ENCODE measurements at regions not wholly inside any gene's neighbourhood (a gene's known extent, or its start where the extent isn't known, plus 50 kb on each side); places are given as distances from the start of the nearest gene placed in this dataset.
"Not testable (repeated sequence)": the region's sequence is repeated elsewhere in the genome, so short reads cannot be mapped to it uniquely, and the experiment has no call there.

DNA sequence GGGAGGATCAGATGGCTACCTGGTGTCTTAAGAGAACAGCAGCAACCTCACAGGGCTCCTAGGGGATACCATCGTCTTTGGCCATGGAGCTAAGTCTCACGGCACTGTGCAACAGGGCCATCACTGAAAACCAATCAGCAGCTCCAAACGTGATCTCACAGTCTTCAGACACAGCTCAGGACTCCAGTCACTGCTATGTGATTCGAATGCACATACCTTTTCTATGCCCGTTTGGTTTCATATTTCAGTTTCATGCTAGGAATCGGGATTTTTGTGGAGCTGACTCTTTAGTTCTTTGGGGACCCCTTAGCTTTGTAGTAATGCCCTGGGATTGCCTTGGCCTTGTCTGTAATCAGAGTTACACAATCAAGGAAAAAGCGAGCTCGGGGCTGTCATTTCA is 162.8 kb upstream of the CDH11 start:
- no peak for DNase-seq

DNA sequence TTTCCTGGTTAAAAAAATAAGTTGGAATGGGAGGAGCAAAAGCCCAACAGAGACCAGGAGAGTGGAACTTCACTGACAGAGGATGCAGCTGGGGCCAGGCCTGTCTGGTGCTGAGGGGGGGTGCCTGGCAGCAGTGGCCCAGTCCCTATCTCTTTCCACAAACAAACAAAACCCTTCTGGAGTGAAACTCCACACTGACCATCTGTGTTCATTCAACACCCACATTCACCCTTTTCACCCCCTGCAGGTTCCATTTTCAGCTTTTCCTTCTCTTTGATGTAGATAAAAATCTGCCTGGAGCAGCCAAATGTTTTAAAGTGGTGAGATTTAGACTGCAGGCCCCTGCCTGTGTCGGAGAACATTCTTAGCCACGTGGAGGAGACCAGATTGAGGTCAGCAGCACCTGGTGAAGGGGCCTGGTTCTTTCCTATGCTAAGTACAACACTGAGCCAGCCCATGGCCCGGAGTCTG is 161.4 kb upstream of the CDH11 start:
- DNase-seq: no peak

DNA sequence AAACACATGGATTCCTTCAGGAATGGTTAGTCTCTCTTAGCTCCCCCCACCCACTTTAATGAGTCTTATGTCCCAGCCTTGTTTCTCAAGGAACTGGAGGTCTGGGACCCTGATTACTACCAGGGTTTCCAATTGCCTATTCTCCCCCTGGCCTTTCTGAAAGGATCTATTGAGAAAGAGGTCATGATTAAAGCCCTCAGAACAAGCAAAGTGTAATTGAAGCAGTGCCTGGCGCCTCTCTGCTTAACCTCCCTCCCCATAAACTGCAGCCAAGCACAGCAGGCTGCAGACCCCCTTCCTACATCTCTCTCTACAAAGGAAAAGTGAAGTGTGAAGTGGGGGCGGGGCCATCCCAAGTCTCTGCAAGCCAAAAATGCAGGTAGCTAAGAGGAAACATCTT is 159.7 kb upstream of the CDH11 start:
- no peak for DNase-seq

DNA sequence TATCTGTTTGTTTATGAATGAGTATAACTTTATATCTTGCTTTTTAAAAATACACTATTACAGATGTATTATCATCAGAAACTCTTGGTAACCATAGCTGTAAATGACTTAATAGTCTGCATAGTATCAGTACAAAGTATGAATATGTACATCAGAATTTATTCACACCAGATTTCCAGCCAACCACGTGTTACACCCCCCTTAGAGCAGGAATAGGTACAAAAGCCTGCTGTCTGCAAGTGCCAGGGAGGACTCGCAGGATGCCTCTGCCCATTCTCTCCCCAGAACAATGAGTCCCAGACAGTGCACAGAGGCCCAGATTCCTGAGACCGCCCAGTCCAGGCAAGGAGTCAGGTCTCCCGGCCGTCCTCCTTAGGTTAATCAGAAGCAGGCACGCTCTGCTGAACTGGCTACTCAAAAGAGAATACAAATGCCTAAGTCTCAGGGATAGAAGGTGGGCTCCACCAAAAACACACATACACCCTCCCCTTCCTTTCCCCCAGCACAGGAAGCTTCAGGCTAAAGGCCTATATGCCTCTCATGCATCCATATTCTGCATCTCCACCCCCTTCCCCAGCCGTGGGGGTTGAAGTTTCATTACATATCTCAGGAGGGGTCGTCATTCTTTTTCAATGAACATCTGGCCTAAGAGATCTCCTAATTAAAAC is 159.1 kb upstream of the CDH11 start:
- DNase-seq: no peak

DNA sequence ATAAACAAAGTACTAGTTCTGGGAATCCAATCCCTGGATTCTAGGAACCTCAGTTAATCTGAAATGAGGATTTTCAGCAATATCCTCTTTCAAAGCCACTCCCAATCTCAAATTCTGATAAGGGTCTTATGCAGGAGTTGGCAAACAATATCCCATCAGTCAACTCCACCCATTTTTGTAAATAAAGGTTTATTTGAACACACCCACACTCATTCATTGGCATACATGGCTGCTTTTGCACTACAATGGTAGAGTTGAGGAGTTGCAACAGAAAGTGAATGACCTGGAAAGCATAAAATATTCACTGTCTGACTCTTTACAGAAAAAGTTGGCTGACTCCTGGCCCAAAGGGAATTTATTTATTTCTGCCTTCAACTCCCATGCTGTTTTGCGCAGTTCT is 157.7 kb upstream of the CDH11 start:
- no peak for DNase-seq

DNA sequence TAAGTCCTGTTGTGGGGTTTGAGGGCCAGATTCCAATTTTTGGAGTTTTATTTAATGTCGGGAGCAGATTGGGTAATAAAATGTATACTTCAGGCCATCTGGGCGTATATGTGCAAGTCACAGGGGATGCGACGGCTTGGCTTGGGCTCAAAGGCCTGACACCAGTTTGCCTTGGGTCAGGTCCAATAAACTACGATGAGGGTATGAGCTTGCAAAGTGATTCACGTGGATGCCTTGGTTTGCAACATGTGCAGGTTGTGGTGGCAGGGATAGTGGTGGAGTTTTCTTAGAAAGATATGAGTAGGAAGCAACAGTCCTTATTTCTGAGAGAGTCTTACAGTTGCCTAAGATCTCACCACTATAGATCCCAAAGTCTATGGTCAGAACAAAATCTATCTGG is 157.0 kb upstream of the CDH11 start:
- DNase-seq: no peak

DNA sequence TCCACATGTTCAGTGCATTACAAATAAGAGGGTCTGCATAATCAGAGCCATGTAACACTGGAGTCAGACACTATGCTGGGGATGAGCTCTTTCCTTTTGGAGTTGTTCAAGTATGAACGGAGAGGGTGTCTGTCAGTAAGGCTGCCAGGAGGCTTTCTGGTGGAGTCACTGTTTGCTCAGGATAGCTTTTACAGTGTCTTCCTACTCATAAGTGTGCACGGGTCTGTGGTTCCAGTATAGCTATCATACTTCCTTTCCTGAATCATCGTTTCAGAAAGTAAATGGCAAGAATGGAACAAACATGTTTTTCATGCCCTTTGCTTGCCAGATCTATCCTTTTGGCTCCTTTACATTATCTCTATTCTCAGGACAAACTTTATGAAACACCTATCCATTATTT is 152.7 kb upstream of the CDH11 start:
- DNase-seq: no peak

DNA sequence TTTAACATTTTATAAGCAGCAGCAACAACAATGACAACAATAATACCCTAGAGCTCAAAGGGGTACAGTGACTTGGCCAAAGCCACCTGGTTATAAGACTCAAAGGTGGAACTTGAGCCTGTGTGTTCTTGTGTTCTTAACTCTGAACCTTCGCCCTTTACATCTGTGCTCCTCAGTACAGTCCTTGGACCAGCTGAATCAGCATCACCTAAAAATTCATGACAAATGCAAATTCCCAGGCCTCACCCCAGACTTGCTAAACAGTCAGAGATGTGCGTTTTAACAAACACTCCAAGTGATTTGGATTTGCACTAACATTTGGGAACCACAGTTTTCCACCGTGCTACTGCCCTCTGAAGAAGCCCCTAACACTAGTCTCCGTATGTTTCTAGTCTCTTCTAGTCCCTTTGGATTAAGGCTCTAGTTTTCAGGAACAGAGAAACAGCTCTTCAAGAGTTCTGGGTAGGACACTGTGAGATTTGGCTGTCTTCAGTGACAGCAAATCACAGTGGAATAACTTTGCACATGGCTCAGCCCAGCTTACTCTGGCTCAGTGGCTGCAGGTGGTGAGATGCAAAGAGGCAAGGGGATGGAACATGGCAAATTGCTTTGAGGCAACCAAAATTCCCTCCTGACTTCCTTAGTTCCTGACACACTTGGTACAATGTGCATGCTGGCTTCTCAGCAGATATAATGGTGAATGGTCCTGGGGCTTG is 151.0 kb upstream of the CDH11 start:
- DNase-seq: no peak

DNA sequence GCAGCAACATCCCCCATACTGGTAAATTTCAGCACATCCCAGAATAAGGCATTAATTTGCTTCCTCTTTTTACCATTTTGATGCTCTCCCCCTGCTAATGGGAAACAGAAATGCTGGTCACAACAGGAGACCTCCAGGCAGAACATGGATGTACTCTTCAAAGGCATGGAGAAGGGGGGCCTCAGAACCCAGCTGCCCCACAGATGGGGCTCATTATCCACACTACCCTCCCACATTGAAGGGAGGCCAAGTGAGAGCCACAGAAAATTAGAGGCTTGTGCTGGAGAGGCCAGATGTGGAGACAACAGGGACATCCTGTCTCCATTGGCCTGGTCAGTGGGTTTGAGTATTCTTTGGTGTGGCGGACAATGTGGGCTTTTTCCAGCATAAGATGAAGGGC is 150.1 kb upstream of the CDH11 start:
- DNase-seq: no peak

DNA sequence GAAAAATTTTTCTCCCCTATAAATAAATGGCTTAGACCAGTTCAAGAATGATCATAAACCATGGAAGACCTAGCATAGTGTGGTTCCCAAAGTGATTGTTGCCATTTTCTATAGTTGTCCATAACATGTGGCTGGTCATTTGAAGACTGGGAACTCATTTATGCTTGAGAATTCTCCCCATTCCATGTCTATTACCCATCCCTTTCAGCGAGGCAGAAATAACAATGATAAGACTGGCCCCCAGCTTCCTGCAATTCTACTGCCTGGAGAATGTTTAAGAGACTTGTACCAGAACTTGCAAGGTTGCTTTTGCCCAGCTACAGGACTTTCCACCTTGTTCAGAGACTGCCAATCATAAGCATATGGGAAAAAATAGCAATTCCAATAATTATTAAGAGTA is 146.5 kb upstream of the CDH11 start:
- no peak for DNase-seq

DNA sequence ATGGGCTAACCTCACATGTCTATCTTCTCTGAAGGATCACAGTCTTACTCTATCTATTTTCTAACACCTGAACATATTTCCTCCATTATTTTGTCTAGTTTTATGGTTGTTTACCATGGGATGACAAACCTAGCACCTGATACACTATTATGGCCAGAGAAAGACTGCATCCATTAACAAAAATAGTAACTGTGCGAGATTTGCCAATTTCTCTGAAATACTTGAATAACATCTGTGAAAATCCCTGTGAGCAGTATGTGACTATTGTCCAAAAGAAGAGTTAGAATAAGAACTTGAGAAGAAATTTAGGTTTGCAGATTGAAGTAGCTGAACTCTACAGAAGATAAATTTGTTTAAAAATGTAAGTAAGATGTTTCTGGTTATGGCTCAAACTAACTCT is 142.0 kb upstream of the CDH11 start:
- no peak for DNase-seq

DNA sequence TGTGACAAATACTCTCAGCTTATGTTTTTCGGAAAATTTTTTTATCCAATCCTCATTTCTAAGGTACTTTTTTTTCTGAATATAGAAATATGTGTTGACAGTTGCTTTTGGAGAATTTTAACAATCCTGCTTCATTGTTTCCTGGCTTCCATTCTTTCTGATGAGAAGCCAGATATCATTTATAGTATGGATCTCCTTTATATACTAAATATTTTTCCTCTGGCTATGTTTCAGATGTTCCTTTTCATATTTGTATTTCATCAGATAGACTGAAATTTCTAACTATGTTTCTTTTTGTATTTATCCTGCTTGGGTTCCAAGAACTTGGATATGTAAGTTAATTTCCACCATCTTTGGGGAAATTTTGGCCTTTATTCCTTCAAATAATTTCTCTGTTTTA is 138.9 kb upstream of the CDH11 start:
- no peak for DNase-seq

DNA sequence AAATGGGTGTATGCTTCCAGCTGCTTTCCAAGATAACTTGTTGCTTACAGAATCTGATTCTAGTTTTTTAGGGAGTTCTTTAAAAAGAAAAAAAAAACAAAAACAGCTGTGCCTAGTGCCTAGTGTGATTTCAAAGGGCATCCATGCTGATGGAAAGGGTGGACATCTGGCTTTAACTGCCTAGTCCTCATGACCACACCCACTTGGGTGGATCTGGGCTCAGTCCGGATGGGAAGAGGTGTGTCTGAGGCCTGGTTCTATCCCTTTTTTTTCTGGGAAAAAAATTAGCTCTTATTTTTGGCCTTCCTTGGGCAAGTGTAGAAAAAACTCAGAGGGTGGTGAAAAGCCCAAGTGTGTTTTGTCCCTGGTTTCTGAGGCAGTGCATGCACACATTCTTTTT is 132.3 kb upstream of the CDH11 start:
- no peak for DNase-seq

DNA sequence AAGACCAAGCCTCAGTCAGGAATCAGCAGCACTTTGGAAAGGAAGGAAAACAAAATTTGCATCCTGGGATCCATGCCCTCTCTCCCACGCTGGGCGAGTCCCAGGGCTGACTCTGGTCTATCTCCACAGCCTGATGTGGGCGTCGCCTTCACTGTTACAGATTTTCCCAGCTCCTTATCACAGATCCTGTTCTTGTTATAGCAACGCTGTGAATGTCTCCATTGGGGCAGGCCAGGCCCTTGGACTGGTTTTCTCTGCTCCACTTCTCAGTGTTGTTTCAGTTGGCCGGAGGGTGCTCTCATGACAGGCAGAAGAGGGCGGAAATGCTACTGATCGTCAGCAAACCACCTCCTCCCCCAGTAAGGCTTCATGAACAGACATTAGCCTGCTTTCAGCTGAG is 127.9 kb upstream of the CDH11 start:
- no peak for DNase-seq

DNA sequence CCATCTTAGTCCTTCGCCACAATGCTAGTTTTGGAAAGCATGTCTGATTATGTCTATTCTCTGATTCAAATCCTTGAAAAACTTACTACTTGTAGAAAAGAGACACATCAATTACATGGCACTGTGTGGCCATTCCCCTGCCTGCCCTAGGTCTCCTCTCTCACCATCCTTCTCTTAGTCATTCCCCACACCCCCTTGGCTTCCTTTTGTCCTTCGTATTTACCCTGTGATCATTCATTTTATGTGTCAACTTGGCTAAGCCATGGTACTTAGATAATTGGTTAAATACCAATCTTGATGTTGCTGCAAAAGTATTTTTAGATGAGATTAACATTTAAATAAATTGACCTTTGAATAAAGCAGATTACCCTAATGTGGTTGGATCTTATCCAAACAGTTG is 122.9 kb upstream of the CDH11 start:
- DNase-seq: no peak

DNA sequence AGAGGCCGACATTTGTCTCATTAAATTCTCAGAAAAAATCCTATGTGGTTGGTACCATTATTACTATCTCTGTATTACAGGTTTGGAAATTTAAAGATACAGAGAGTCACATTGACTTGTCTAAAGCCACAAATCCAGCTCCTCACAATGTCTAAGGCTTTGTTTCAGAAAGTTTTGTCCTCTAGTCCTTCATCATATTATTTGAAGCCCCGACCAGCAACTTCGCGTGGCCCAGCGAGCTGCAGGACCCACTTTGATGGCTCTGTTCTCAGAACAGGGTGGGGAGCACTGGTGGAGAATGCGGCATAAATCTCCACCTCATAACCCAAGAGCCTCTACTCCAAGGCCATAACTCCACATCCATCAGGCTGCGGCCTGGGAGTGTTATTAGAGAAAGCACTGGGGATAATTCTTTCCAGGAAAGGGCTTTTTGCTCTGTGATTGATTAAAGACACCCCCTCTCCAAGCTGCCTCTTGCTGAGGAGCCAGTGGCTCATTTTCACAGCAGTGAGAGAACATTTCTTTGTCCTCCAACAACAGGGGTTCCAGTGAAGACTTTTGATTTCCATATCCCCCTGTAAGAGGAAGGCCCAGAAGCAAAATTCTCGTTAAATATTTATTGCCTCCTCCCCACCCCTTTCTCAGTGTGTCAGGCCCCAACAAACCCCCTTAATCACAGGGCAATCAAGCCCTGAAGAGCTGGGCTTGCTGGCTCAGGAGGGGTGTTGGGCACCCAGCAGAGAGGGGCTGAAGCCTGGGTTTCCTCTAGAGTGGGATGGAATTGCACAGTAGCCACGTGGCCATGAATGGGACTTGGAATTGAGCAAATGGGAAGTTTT is 113.7 kb upstream of the CDH11 start:
- DNase-seq: no peak

DNA sequence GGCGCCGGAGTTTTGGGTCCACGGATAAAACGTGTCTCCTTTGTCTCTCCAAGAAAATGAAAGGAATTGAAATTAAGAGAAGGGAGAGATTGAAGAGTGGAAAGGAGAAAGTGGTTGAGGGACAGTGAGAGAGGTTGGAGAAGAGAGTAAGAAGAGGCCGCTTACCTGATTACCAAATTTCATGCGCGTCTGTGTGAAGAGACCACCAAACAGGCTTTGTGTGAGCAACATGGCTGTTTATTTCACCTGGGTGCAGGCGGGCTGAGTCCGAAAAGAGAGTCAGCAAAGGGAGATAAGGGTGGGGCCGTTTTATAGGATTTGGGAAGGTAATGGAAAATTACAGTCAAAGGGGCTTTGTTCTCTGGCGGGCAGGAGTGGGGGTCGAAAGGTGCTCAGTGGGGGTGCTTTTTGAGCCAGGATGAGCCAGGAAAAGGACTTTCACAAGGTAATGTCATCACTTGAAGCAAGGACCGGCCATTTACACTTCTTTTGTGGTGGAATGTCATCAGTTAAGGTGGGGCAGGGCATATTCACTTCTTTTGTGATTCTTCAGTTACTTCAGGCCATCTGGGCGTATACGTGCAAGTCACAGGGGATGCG is 113.0 kb upstream of the CDH11 start:
- not testable (repeated sequence) for DNase-seq

DNA sequence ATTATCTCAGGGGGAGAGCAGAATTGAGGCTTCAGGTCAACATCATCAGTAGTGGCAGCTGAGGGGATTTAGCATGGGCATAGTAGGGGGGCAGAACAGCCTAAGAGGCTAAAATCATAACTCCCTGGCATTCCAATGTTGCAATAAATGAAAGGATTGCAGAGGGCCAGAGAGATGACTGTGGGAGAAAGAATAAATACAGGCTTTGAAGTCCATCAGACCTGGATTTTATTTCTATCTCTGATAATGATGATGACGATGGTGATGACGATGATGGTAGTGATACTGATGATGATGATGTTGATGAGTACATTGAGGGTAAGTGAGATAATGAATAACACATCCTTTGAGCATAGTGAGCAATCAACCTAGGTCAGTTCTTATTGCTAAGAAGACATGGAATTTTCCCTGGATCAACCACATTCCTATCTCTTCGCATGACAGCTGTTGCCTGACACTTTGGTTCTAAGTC is 107.4 kb upstream of the CDH11 start:
- no peak for DNase-seq

DNA sequence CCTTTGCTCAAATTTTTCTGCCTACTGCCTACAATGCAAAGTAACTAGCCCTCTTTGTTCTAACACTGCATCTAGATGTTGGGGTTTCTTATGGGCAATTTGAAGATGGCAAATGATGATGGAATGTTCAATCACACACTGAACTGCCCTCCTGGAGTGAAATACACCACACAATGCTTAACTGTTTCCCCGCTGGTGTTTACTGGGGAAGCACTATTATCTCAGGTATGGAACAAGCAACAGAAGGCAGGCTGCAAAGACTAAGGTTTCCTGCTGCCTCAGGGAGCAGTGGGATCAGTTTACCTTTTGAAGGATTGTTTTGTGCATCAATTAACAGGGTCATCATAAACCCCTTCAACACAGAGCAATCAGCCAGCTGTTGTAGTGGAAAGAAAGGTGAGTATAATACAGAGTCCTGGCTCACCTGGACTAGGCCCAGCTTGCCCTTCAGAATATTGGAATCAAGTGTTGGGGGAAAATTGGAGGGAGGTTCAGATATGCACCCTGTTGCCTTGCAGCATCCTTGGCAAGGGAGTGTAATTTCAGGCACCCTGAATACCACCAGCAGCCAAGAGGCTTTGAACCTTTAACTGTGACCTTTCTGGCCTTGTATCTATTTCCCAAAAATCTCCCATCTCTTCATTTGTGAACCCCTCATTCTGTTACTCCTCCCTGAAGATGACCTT is 105.4 kb upstream of the CDH11 start:
- no peak for DNase-seq

DNA sequence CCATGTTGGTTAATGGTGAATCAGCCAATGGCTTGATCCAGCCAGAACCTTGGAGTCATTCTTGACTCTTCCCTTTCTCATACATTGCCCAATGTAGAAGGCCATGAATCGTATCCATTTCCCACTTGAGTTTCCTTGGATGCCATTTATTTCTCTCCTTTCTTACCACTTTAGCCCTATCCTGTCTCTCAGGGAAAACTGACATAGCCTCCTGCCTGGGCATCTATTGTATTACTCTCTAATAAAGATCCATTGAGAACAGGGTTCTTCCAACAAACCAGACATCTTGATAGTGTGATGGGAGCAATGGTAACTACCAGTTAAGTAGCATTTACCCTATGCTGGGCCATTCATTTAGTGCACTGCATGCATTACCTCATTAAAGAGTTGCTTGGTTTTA is 104.2 kb upstream of the CDH11 start:
- no peak for DNase-seq

DNA sequence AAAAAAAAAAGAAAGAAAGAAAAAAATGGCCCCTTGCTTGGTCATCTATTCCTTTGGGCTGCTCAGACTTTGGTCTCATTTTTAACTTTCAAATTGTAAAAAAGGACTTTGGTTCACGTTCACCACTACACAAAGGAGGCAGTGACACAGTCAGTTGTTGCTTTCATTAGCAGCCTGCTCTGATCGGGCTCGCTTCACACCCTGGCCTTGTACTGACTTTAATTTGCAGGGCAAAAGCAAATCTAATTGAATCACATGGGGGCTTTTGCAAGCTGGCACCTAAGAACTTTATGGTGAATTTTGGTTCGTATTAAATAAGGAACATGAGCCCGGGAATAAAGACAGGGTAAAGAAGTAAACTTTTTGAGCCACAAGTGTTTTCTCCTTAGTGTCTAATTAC is 103.6 kb upstream of the CDH11 start:
- no peak for DNase-seq

DNA sequence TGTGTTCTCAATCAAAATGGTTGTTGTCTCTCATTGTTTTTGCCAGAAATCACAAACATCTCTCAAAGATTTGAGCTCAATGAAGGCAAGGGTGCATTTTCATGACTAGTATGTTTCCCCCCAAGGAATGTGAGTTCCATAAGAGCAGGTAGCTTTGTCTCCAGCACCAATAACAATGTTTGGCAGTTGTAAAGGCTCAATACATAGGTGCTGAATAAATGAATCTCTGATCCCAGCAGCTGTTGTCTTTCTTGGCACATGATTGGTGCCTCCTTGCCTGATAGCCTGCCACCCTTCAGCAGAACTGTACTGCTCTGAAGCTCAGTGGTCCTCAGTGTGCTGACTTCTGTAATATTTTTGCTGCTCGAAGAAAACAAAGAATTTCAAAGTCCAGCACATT is 103.1 kb upstream of the CDH11 start:
- DNase-seq: no peak

DNA sequence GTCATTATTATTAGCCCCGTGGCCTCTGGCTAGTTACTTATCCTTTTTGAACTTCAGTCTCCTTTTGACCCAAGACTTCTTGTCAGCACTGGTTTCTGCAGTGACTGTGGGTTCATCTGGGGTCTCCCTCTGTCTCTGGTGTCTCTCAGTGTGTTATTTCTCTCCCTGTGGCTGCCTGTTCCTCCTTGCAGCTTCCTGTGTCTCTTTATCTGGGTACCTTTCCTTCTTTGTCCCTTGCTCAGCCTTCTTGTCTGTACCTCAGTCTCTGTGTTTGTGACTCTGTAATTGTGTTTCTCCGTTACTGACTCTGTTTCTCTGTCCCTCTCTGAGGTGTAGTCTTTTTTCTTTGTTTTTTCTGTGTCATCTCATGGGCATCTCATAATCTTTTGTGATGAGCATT is 102.6 kb upstream of the CDH11 start:
- no peak for DNase-seq
